ENCODE measurements at regions not wholly inside any gene's neighbourhood (a gene's known extent, or its start where the extent isn't known, plus 50 kb on each side); places are given as distances from the start of the nearest gene placed in this dataset.

GRCh38 chr2:118607641-118608040 is 239.8 kb downstream of the EN1 start:
- no peak for TF ChIP-seq CTCF (IDR thresholded peaks at IDR 0.05)
- no peak for TF ChIP-seq JUN (CRISPR knock-in tag; IDR thresholded peaks at IDR 0.05)
- TF ChIP-seq, protein P1, sequence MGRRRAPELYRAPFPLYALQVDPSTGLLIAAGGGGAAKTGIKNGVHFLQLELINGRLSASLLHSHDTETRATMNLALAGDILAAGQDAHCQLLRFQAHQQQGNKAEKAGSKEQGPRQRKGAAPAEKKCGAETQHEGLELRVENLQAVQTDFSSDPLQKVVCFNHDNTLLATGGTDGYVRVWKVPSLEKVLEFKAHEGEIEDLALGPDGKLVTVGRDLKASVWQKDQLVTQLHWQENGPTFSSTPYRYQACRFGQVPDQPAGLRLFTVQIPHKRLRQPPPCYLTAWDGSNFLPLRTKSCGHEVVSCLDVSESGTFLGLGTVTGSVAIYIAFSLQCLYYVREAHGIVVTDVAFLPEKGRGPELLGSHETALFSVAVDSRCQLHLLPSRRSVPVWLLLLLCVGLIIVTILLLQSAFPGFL (CRISPR knock-in tag; IDR thresholded peaks at IDR 0.05; ENCODE audit: borderline replicate concordance), result no peak
- no peak for TF ChIP-seq SMAD3 (CRISPR knock-in tag; IDR thresholded peaks at IDR 0.05; ENCODE audit: borderline replicate concordance)
- TF ChIP-seq OVOL2 (CRISPR knock-in tag; IDR thresholded peaks at IDR 0.05; ENCODE audit: borderline replicate concordance), result no peak
- no peak for TF ChIP-seq TCF7 (CRISPR knock-in tag; IDR thresholded peaks at IDR 0.05; ENCODE audit: low read depth)
- TF ChIP-seq NR2C2 (CRISPR knock-in tag; IDR thresholded peaks at IDR 0.05), result no peak
- TF ChIP-seq MYBL2 (CRISPR knock-in tag; IDR thresholded peaks at IDR 0.05), result no peak
- TF ChIP-seq, protein P2, sequence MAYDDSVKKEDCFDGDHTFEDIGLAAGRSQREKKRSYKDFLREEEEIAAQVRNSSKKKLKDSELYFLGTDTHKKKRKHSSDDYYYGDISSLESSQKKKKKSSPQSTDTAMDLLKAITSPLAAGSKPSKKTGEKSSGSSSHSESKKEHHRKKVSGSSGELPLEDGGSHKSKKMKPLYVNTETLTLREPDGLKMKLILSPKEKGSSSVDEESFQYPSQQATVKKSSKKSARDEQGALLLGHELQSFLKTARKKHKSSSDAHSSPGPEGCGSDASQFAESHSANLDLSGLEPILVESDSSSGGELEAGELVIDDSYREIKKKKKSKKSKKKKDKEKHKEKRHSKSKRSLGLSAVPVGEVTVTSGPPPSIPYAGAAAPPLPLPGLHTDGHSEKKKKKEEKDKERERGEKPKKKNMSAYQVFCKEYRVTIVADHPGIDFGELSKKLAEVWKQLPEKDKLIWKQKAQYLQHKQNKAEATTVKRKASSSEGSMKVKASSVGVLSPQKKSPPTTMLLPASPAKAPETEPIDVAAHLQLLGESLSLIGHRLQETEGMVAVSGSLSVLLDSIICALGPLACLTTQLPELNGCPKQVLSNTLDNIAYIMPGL (CRISPR knock-in tag; IDR thresholded peaks at IDR 0.05), result no peak

Measured in WTC11 (cell line).